B cell (primary cell): ENCODE measurements at regions not wholly inside any gene's neighbourhood (a gene's known extent, or its start where the extent isn't known, plus 50 kb on each side); places are given as distances from the start of the nearest gene placed in this dataset.
A peak's percentile ranks its signal among the peaks of the same experiment; 100 is the strongest.

Source experiments
- ATAC-seq: fragments of 200-7000 bp; cut with Tn5 transposase; one replicate; pipeline ENCODE4 v1.10.0; 2021; ENCODE audit warnings: low read depth, mild to moderate bottlenecking, moderate number of reproducible peaks, moderate library complexity
- CTCF ChIA-PET: fragments of 350-600 bp; sonication (Branson Sonifier 250); formaldehyde crosslinking; loops from one replicate; lab custom pipeline; 2021; ENCODE audit warnings: antibody characterized with exemption, inconsistent platforms; lab: Charles Lee
- POLR2A ChIA-PET: fragments of 350-600 bp; sonication (Branson Sonifier 250); formaldehyde crosslinking; loops from one replicate; lab custom pipeline; 2021; ENCODE audit warnings: antibody characterized with exemption; lab: Charles Lee
- DNase-seq: peaks from one replicate; pipeline ENCODE4 v3.0.0; 2013
- H2AFZ ChIP-seq: 2 replicates; pipeline ENCODE4 v1.6.1; 2012; ENCODE audit warnings: mild to moderate bottlenecking, low read depth, low read length; ENCODE audit not compliant: insufficient read depth, poor library complexity, severe bottlenecking
- H3K27ac ChIP-seq, 2 donors: 1 replicate in 1 of 2; 2 replicates in 1 of 2; pipeline ENCODE4 v1.5.1; 2012 to 2013; ENCODE audit warnings: low read length in 2 of 2, mild to moderate bottlenecking in 2 of 2, moderate library complexity in 1 of 2
- H3K27me3 ChIP-seq, 4 experiments: fragments of 200-600 bp in 1 of 4; sonication (generic) in 1 of 4; replicated peaks in 1 of 4; 1 replicate in 2 of 4; 2 replicates in 2 of 4; pipeline versions ENCODE4 v1.6.1 to v1.7.0; 2013 to 2016; ENCODE audit warnings: low read length in 3 of 4, mild to moderate bottlenecking in 2 of 4, mixed read lengths in 1 of 4, moderate library complexity in 1 of 4; ENCODE audit not compliant: insufficient read depth in 4 of 4, control insufficient read depth in 3 of 4; ENCODE audit errors: control extremely low read depth in 1 of 4
- H3K36me3 ChIP-seq, 2 experiments: replicated peaks in 1 of 2; 1 replicate in 1 of 2; 2 replicates in 1 of 2; pipeline versions ENCODE4 v1.6.1 to v1.7.1; 2013; ENCODE audit warnings: low read length in 1 of 2; ENCODE audit not compliant: insufficient read depth in 2 of 2, control insufficient read depth in 1 of 2; ENCODE audit errors: control extremely low read depth in 1 of 2, extremely low read depth in 1 of 2
- H3K4me1 ChIP-seq, 2 donors: fragments of 200-600 bp in 1 of 2; sonication (generic) in 1 of 2; 1 replicate in 1 of 2; 2 replicates in 1 of 2; pipeline versions ENCODE4 v1.5.1 to v1.6.1; 2013 to 2017; ENCODE audit warnings: low read length in 2 of 2; ENCODE audit not compliant: control insufficient read depth in 2 of 2, insufficient read depth in 2 of 2
- H3K4me2 ChIP-seq: replicated peaks from 2 replicates; pipeline ENCODE3; 2012; ENCODE audit warnings: mild to moderate bottlenecking, low read depth, low read length; ENCODE audit not compliant: poor library complexity, severe bottlenecking
- H3K4me3 ChIP-seq, 5 experiments: fragments of 200-600 bp in 1 of 5; sonication (generic) in 1 of 5; 1 replicate in 3 of 5; 2 replicates in 2 of 5; pipeline versions ENCODE4 v1.5.1 to v1.7.0; 2011 to 2016; ENCODE audit warnings: low read length in 4 of 5, mild to moderate bottlenecking in 4 of 5, low read depth in 2 of 5, control low read depth in 1 of 5, moderate library complexity in 1 of 5; ENCODE audit not compliant: insufficient read depth in 1 of 5; ENCODE audit errors: control extremely low read depth in 1 of 5, extremely low read depth in 1 of 5
- H3K79me2 ChIP-seq: fragments of 200-600 bp; sonication (generic); one replicate; pipeline ENCODE4 v1.6.0; 2016; ENCODE audit warnings: low read length; ENCODE audit not compliant: control insufficient read depth, insufficient read depth
- H3K9ac ChIP-seq: fragments of 200-600 bp; sonication (generic); 2 replicates; pipeline ENCODE4 v1.6.1; 2017; ENCODE audit warnings: mild to moderate bottlenecking, low read length, moderate library complexity
- H3K9me3 ChIP-seq, 3 donors: one replicate each; pipeline versions ENCODE4 v1.6.1 to v1.7.1; 2013; ENCODE audit warnings: low read length in 2 of 3; ENCODE audit not compliant: control insufficient read depth in 2 of 3, insufficient read depth in 1 of 3; ENCODE audit errors: control extremely low read depth in 1 of 3
- H4K20me1 ChIP-seq: 2 replicates; pipeline ENCODE4 v1.6.0; 2012; ENCODE audit warnings: mild to moderate bottlenecking, low read length; ENCODE audit not compliant: insufficient read depth, control insufficient read depth, poor library complexity, severe bottlenecking
- H3K27ac Mint-ChIP-seq: one replicate; pipeline ENCODE4 v1.8.0; 2021; ENCODE audit warnings: mixed read lengths
- H3K27me3 Mint-ChIP-seq: one replicate; pipeline ENCODE4 v1.8.0; 2021; ENCODE audit warnings: mixed read lengths
- H3K4me1 Mint-ChIP-seq: one replicate; pipeline ENCODE4 v1.8.0; 2021; ENCODE audit warnings: mixed read lengths
- H3K4me3 Mint-ChIP-seq: one replicate; pipeline ENCODE4 v1.8.0; 2021; ENCODE audit warnings: mixed read lengths
- H3K9me3 Mint-ChIP-seq: one replicate; pipeline ENCODE4 v1.8.0; 2022; ENCODE audit warnings: mixed read lengths; ENCODE audit not compliant: insufficient read depth
- EZH2 ChIP-seq: IDR thresholded peaks from 2 replicates; pipeline ENCODE4 v1.6.1; 2012; ENCODE audit warnings: borderline replicate concordance, low read depth, mild to moderate bottlenecking, moderate library complexity, low read length; ENCODE audit not compliant: insufficient read depth, poor library complexity, severe bottlenecking
- WGBS: methylation state at CpG from one replicate; pipeline ENCODE4 v1.1.5; 2013; ENCODE audit warnings: missing lambda C conversion rate; ENCODE audit not compliant: insufficient coverage; 5-methylcytosine and 5-hydroxymethylcytosine counted together
- intact Hi-C: fragments of 100-400 bp; cut with micrococcal nuclease; formaldehyde crosslinking; loops from one replicate; pipeline ENCODE4 v1.10.0; 2022
- TF ChIP-seq, protein P1 (sequence below): fragments of 200-600 bp; IDR thresholded peaks from one replicate; pipeline ENCODE4 v1.8.0; 2022; ENCODE audit warnings: antibody characterized with exemption, mild to moderate bottlenecking

DNA sequence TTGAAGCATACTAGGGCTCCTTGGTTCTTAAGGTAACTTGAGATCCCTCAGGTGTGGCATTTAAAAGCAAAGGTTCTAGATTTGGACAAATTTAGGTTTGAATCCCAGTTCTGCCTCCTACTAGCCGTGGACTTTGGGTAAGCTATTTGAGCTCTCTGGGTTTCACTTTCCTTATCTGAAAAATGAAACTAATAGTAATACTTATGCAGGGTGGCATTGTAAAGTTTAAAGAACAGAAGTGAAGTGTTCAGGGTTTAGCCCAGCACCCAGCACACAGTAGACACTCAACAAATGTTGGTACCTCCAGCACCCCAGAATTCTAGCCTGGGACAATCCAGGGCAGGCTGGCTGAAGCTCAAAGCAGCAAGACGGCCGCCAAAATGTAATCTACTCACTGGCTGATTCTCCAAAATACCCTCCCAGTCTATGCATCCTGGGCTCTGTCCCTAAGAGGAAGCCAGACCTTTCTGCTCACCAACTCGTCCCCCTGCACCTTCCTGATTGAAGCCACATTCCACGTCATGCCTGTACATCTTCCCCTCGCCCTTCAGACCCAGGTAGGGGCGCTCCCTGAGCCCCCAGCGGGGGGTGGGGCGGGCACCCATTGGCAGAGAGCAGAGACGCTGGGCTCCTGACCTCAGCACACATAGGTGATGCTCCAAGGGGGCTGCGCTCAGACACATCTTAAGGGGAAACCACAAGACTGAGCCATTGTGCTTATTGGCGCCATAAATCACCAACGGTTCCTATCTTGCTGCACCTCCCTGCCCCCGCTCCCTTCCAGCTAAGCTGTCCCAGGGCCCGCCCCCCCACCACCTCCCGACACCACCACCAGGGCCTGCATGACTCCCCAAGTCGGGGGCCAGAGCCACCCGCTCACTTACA lies 160.6 kb downstream of the BCOR start:
- peak overlapping the region; percentile 73 for H3K4me3 Mint-ChIP-seq
- Histone ChIP-seq H3K9ac (peak overlapping the region; percentile 45), H3K4me1 (peaks cover 13 to 19% of the 10 kb centered on the region in 2 donors), H2AFZ (peak overlapping the region; percentile 71), H3K4me2 (peak overlapping the region; percentile 69), H3K36me3 (no peaks in the 10 kb centered on the region), H4K20me1 (no peaks in the 10 kb centered on the region), H3K9me3 (no peaks in the 10 kb centered on the region), H3K27ac (no peak overlapping the region), H3K27me3 (no peaks in the 10 kb centered on the region), H3K4me3 (peak overlapping the region in 4 of 5 experiments; percentile 8 to 41 (median 28)), H3K79me2 (no peaks in the 10 kb centered on the region)
- no peak overlapping the region for H3K27ac Mint-ChIP-seq
- ChIA-PET POLR2A (interaction anchor here (0.6 kb wide), 1 partner anchor 937 kb away, joined by 3 read pairs; no protein-coding TSS in a partner anchor), CTCF (no interaction called here)
- H3K27me3 Mint-ChIP-seq, result no peaks in the 10 kb centered on the region
- peak; percentile 24 for DNase-seq
- peaks cover 23% of the 10 kb centered on the region for H3K4me1 Mint-ChIP-seq
- H3K9me3 Mint-ChIP-seq, result no peaks in the 10 kb centered on the region
- TF ChIP-seq EZH2, result no peak
- TF ChIP-seq, protein P1, sequence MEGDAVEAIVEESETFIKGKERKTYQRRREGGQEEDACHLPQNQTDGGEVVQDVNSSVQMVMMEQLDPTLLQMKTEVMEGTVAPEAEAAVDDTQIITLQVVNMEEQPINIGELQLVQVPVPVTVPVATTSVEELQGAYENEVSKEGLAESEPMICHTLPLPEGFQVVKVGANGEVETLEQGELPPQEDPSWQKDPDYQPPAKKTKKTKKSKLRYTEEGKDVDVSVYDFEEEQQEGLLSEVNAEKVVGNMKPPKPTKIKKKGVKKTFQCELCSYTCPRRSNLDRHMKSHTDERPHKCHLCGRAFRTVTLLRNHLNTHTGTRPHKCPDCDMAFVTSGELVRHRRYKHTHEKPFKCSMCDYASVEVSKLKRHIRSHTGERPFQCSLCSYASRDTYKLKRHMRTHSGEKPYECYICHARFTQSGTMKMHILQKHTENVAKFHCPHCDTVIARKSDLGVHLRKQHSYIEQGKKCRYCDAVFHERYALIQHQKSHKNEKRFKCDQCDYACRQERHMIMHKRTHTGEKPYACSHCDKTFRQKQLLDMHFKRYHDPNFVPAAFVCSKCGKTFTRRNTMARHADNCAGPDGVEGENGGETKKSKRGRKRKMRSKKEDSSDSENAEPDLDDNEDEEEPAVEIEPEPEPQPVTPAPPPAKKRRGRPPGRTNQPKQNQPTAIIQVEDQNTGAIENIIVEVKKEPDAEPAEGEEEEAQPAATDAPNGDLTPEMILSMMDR, result no peak
- no peak for ATAC-seq
- 23% methylated on average over 9 of the region's 18 CpGs for WGBS
- intact Hi-C loops, result no loop called here

DNA sequence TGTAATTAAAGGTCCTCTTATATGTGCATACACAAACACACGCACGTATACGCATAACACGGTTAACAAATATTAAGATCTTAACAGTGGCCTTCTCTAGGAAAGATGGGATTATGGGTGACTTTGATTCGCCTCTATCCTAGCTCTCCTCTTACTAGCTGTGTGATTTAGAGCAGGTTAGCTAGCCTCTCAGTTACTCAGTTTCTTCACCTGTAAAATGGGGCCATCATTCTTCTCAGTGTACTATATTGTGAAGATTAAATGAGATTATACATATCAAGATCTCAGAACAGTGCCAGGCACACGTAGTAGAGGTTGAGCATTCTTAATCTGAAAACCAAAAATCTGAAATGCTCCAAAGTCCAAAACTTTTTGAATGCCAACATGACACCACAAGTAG lies 159.3 kb downstream of the BCOR start:
- TF ChIP-seq, protein P1, result no peak
- no peak for TF ChIP-seq EZH2
- no peaks in the 10 kb centered on the region for H3K9me3 Mint-ChIP-seq
- peaks cover 10 to 15% of the 10 kb centered on the region in 2 donors for H3K4me1 ChIP-seq
- ChIA-PET CTCF (no interaction called here), POLR2A (no interaction called here)
- DNase-seq (no peak), ATAC-seq (no peak)
- no peak overlapping the region for H2AFZ ChIP-seq
- no peaks in the 10 kb centered on the region for H4K20me1 ChIP-seq
- H3K79me2 ChIP-seq, result no peaks in the 10 kb centered on the region
- no peaks in the 10 kb centered on the region for H3K36me3 ChIP-seq
- H3K27me3 Mint-ChIP-seq, result no peaks in the 10 kb centered on the region
- peaks cover 20% of the 10 kb centered on the region for H3K4me1 Mint-ChIP-seq
- peaks cover 0 to 4% (median 0%) of the 10 kb centered on the region in 3 donors for H3K9me3 ChIP-seq
- H3K4me3 ChIP-seq, result no peak overlapping the region
- no peak overlapping the region for H3K9ac ChIP-seq
- no peak overlapping the region for H3K4me3 Mint-ChIP-seq
- no CpG with 5 or more reads among the region's 6 CpGs for WGBS
- H3K27ac ChIP-seq, result no peak overlapping the region
- H3K27ac Mint-ChIP-seq, result no peak overlapping the region
- intact Hi-C loops, result no loop called here
- no peaks in the 10 kb centered on the region for H3K27me3 ChIP-seq
- H3K4me2 ChIP-seq, result no peak overlapping the region
